GM19395 (cell line): ENCODE measurements at regions not wholly inside any gene's neighbourhood (a gene's known extent, or its start where the extent isn't known, plus 50 kb on each side); places are given as distances from the start of the nearest gene placed in this dataset.
"Not testable (repeated sequence)": the region's sequence is repeated elsewhere in the genome, so short reads cannot be mapped to it uniquely, and the experiment has no call there.

Experiments
- ATAC-seq: cut with Tn5 transposase; IDR thresholded peaks from one replicate; pipeline ENCODE4 v1.9.1; 2021; ENCODE audit warnings: mild to moderate bottlenecking, moderate library complexity; ENCODE audit not compliant: unreplicated experiment

- ATAC-seq: no peak
Measured at GRCh38 chr13:90329641-90330040, 1017.8 kb upstream of the MIR17HG start.

GRCh38 chr13:90331974-90332373 lies 1015.5 kb upstream of the MIR17HG start:
- no peak for ATAC-seq

- no peak for ATAC-seq
Measured at GRCh38 chr13:90336507-90336906, 1011.0 kb upstream of the MIR17HG start.

GRCh38 chr13:90341348-90341747 lies 1006.1 kb upstream of the MIR17HG start:
- ATAC-seq: not testable (repeated sequence)

GRCh38 chr13:90348477-90349136 lies 998.9 kb upstream of the MIR17HG start:
- not testable (repeated sequence) for ATAC-seq

GRCh38 chr13:90352763-90353162 lies 994.7 kb upstream of the MIR17HG start:
- no peak for ATAC-seq

- no peak for ATAC-seq
Measured at GRCh38 chr13:90355162-90355751, 992.2 kb upstream of the MIR17HG start.

GRCh38 chr13:90360785-90361184 lies 986.7 kb upstream of the MIR17HG start:
- ATAC-seq: no peak

- no peak for ATAC-seq
Measured at GRCh38 chr13:90362707-90363106, 984.8 kb upstream of the MIR17HG start.

- no peak for ATAC-seq
Measured at GRCh38 chr13:90365130-90365529, 982.4 kb upstream of the MIR17HG start.

GRCh38 chr13:90374168-90374567 lies 973.3 kb upstream of the MIR17HG start:
- ATAC-seq: no peak

GRCh38 chr13:90375851-90376250 lies 971.6 kb upstream of the MIR17HG start:
- no peak for ATAC-seq

GRCh38 chr13:90382425-90382824 lies 965.1 kb upstream of the MIR17HG start:
- no peak for ATAC-seq

- no peak for ATAC-seq
Measured at GRCh38 chr13:90385781-90386489, 961.6 kb upstream of the MIR17HG start.

- no peak for ATAC-seq
Measured at GRCh38 chr13:90388887-90389452, 958.5 kb upstream of the MIR17HG start.

GRCh38 chr13:90389537-90389936 lies 958.0 kb upstream of the MIR17HG start:
- ATAC-seq: no peak

- no peak for ATAC-seq
Measured at GRCh38 chr13:90393408-90393807, 954.1 kb upstream of the MIR17HG start.

GRCh38 chr13:90395348-90395747 lies 952.1 kb upstream of the MIR17HG start:
- no peak for ATAC-seq

GRCh38 chr13:90395846-90396245 lies 951.6 kb upstream of the MIR17HG start:
- no peak for ATAC-seq

- no peak for ATAC-seq
Measured at GRCh38 chr13:90396266-90396665, 951.2 kb upstream of the MIR17HG start.

GRCh38 chr13:90397503-90397902 lies 950.0 kb upstream of the MIR17HG start:
- no peak for ATAC-seq

GRCh38 chr13:90400372-90400771 lies 947.1 kb upstream of the MIR17HG start:
- no peak for ATAC-seq
